ENCODE measurements at regions not wholly inside any gene's neighbourhood (a gene's known extent, or its start where the extent isn't known, plus 50 kb on each side); places are given as distances from the start of the nearest gene placed in this dataset.

DNA sequence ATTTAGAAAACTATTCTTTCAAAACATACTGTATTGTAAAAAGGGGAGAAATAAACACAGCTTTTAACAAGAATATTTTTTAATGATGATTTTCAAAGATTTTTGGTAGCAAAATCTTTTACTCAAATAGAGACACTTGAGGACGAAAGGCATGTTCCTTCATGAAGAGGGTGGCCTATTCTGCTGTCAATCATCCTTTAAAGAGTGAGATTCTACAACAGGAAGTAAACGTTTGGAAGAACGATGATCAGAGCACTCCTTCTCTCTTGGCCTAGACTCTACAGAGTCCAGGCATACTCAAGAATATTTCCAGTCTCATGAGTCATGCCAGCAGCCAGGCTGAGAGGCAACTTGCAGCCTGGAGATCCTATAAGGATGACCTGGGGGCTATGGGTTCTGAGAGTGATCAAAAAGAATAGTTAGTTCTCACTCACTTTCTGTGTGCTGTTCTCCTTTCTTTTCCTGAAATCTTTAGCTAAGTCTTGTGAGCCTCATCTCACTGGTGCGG is 62.4 kb upstream of the TCF4 start:
- no peak for DNase-seq (ENCODE audit: low read depth)

- DNase-seq (ENCODE audit: low read depth), result no peak
Observed at GRCh38 chr18:55647331-55647730, 59.3 kb upstream of the TCF4 start.

DNA sequence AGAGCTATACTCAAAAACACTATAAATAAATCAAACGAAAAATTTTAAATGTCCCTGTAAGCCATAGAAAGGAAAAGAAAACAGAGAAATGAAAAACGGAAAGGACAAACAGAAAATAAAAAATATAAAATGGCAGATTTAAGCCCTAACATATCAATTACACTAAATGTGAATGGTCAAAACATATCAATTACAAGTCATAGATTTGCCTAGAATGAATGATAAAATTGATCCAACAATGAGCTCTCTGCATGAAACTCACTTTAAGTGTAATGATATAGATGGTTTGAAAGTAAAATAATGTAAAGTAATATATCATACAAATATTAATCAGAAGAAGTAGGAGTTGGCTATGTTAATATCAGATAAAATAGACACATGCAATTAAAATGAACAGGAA is 54.2 kb upstream of the TCF4 start:
- DNase-seq (ENCODE audit: low read depth), result no peak

DNA sequence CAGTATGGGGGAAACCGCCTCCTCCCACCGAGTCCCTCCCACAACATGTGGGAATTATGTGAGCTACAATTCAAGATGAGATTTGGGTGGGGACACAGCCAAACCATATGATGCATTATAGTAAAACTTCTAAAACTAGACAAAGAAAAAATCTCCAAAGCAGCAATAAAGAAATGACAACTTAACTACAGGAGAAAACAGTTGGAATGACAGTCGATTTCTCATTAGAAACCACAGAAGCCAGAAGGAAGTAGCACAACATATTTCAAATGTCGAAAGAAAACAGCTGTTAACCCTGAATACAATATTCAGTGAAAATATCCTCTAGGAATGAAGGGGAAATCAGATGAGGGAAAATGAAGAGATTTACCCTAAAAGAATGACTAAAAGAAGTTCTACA is 53.5 kb upstream of the TCF4 start:
- no peak for DNase-seq (ENCODE audit: low read depth)

All from HS-5 (cell line).